HG03460 (cell line): ENCODE measurements at regions not wholly inside any gene's neighbourhood (a gene's known extent, or its start where the extent isn't known, plus 50 kb on each side); places are given as distances from the start of the nearest gene placed in this dataset.
"Not testable (repeated sequence)": the region's sequence is repeated elsewhere in the genome, so short reads cannot be mapped to it uniquely, and the experiment has no call there.

Source experiments
- ATAC-seq: cut with Tn5 transposase; IDR thresholded peaks from one replicate; pipeline ENCODE4 v1.9.1; 2021; ENCODE audit not compliant: unreplicated experiment

- ATAC-seq, result no peak
Observed at GRCh38 chr5:86354664-86355063, 263.1 kb upstream of the COX7C start.

GRCh38 chr5:86360801-86361200, 256.9 kb upstream of the COX7C start:
- no peak for ATAC-seq

- no peak for ATAC-seq
Observed at GRCh38 chr5:86371061-86371460, 246.7 kb upstream of the COX7C start.

GRCh38 chr5:86374611-86375010, 243.1 kb upstream of the COX7C start:
- no peak for ATAC-seq

- ATAC-seq, result no peak
Observed at GRCh38 chr5:86376214-86376613, 241.5 kb upstream of the COX7C start.

- no peak for ATAC-seq
Observed at GRCh38 chr5:86403190-86403589, 214.6 kb upstream of the COX7C start.

GRCh38 chr5:86404256-86404655, 213.5 kb upstream of the COX7C start:
- ATAC-seq, result no peak

- no peak for ATAC-seq
Observed at GRCh38 chr5:86407711-86408110, 210.0 kb upstream of the COX7C start.

- ATAC-seq, result no peak
Observed at GRCh38 chr5:86411596-86411995, 206.1 kb upstream of the COX7C start.

- ATAC-seq, result no peak
Observed at GRCh38 chr5:86427158-86427557, 190.6 kb upstream of the COX7C start.

- ATAC-seq, result no peak
Observed at GRCh38 chr5:86439593-86440110, 178.1 kb upstream of the COX7C start.

GRCh38 chr5:86442036-86442745, 175.6 kb upstream of the COX7C start:
- no peak for ATAC-seq

- ATAC-seq, result no peak
Observed at GRCh38 chr5:86447362-86447761, 170.4 kb upstream of the COX7C start.

- no peak for ATAC-seq
Observed at GRCh38 chr5:86452251-86452650, 165.5 kb upstream of the COX7C start.

GRCh38 chr5:86460519-86460918, 157.2 kb upstream of the COX7C start:
- no peak for ATAC-seq

GRCh38 chr5:86461169-86461956, 156.4 kb upstream of the COX7C start:
- no peak for ATAC-seq

GRCh38 chr5:86463339-86463738, 154.4 kb upstream of the COX7C start:
- ATAC-seq, result no peak

GRCh38 chr5:86465052-86465838, 152.5 kb upstream of the COX7C start:
- no peak for ATAC-seq

- not testable (repeated sequence) for ATAC-seq
Observed at GRCh38 chr5:86466721-86467120, 151.0 kb upstream of the COX7C start.

- ATAC-seq, result no peak
Observed at GRCh38 chr5:86482008-86482407, 135.7 kb upstream of the COX7C start.

- no peak for ATAC-seq
Observed at GRCh38 chr5:86493777-86494176, 124.0 kb upstream of the COX7C start.
